Nephron (organoid): ENCODE measurements at regions not wholly inside any gene's neighbourhood (a gene's known extent, or its start where the extent isn't known, plus 50 kb on each side); places are given as distances from the start of the nearest gene placed in this dataset.
A peak's percentile ranks its signal among the peaks of the same experiment; 100 is the strongest.

Experiments used
- H3K27ac Mint-ChIP-seq, 3 experiments: 2 replicates each; pipeline ENCODE4 v1.8.0; 2020; ENCODE audit warnings: mixed read lengths in 3 of 3, mild to moderate bottlenecking in 2 of 3, moderate library complexity in 1 of 3
- H3K27me3 Mint-ChIP-seq: 2 replicates; pipeline ENCODE4 v1.8.0; 2021; ENCODE audit warnings: low read depth, mild to moderate bottlenecking, moderate library complexity, mixed read lengths
- H3K36me3 Mint-ChIP-seq: 2 replicates; pipeline ENCODE4 v1.8.0; 2020; ENCODE audit warnings: low read depth, mixed read lengths
- H3K4me1 Mint-ChIP-seq: 2 replicates; pipeline ENCODE4 v1.8.0; 2020; ENCODE audit warnings: mixed read lengths
- H3K4me3 Mint-ChIP-seq, 3 experiments: 2 replicates each; pipeline ENCODE4 v1.8.0; 2020; ENCODE audit warnings: mild to moderate bottlenecking in 3 of 3, mixed read lengths in 3 of 3, moderate library complexity in 2 of 3
- H3K9me3 Mint-ChIP-seq: 2 replicates; pipeline ENCODE4 v1.8.0; 2020; ENCODE audit warnings: mixed read lengths
- CTCF ChIP-seq, 3 experiments: fragments of 200-600 bp; sonication (generic); IDR thresholded peaks; one replicate each; pipeline ENCODE4 v1.5.0; 2021; ENCODE audit warnings: antibody characterized with exemption in 3 of 3; ENCODE audit not compliant: unreplicated experiment in 3 of 3

DNA sequence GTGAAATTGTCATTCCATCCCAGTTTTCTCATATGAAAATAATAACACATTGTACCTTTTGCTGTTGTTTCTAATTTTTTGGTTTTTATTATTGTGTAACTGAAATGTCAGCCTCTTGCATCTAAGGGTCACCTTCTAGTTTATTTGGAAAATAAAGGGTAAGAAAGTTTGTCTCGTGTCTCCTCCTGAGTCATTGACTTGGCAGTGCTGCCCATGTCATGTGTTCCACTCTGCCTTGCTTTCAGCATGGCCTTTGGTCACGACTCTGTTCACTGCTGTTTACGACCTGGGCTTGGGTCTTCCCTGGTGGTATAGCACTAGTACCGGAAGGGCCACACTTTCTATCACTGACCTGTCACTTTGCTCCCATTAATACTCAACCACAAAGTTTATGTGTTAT is 171.4 kb upstream of the RSPO3 start:
- H3K4me3 Mint-ChIP-seq: no peak overlapping the region
- H3K36me3 Mint-ChIP-seq: no peaks in the 10 kb centered on the region
- no peak for TF ChIP-seq CTCF (IDR thresholded peaks at IDR 0.05; ENCODE audit: unreplicated experiment in 3 of 3)
- H3K9me3 Mint-ChIP-seq: no peaks in the 10 kb centered on the region
- peaks cover 34% of the 10 kb centered on the region for H3K4me1 Mint-ChIP-seq
- H3K27me3 Mint-ChIP-seq: no peaks in the 10 kb centered on the region
- H3K27ac Mint-ChIP-seq: peak overlapping the region in 2 of 3 experiments; percentile 82 to 89

- H3K36me3 Mint-ChIP-seq: no peaks in the 10 kb centered on the region
- no peaks in the 10 kb centered on the region for H3K27me3 Mint-ChIP-seq
- peaks cover 20% of the 10 kb centered on the region for H3K4me1 Mint-ChIP-seq
- H3K9me3 Mint-ChIP-seq: no peaks in the 10 kb centered on the region
- H3K4me3 Mint-ChIP-seq: no peak overlapping the region
- TF ChIP-seq CTCF (IDR thresholded peaks at IDR 0.05; ENCODE audit: unreplicated experiment in 3 of 3): no peak
- H3K27ac Mint-ChIP-seq: no peak overlapping the region
Observed at GRCh38 chr6:126949786-126950185, 168.7 kb upstream of the RSPO3 start.

DNA sequence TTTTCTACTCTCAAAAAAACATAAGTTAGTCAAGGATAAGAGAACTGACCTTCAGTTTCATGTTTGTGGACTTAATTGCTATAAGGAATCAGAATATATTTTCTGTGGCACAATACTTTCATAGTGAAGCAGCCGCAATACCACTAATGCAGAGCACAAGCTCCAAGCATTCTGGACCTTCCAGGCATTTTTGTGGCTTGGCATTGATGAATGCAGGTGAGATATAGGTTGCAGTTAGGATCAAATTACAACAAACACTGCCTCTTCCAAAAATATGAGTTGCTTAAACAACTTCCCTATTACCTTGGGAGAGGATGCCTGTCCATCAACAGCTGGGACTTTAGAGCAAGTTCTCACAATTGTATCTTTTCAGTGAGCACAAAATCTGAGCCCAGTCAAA is 162.8 kb upstream of the RSPO3 start:
- no peak overlapping the region for H3K27ac Mint-ChIP-seq
- no peaks in the 10 kb centered on the region for H3K27me3 Mint-ChIP-seq
- no peak overlapping the region for H3K4me3 Mint-ChIP-seq
- H3K4me1 Mint-ChIP-seq: no peaks in the 10 kb centered on the region
- H3K9me3 Mint-ChIP-seq: no peaks in the 10 kb centered on the region
- H3K36me3 Mint-ChIP-seq: no peaks in the 10 kb centered on the region
- no peak for TF ChIP-seq CTCF (IDR thresholded peaks at IDR 0.05; ENCODE audit: unreplicated experiment in 3 of 3)

DNA sequence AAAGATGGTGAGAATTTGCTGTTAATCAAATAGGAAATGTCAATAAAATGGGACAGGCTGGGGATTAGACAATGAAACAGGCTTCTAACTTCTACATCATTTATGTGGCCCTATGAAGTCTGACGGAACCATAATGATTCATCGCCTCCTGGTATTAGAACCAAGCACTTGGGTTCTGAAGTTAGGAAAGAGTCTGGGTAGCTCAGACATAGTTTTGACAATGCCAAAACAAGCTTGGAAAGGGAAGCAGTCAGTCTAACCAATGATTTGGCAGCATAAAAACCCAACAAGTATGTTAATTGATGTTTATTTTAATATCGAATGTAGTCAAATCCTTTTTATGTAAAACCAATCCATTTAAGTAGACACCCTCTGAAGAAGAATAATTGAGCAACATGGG is 160.8 kb upstream of the RSPO3 start:
- Mint-ChIP-seq H3K9me3 (no peaks in the 10 kb centered on the region), H3K36me3 (no peaks in the 10 kb centered on the region), H3K4me3 (no peak overlapping the region), H3K4me1 (no peaks in the 10 kb centered on the region), H3K27ac (no peak overlapping the region), H3K27me3 (no peaks in the 10 kb centered on the region)
- no peak for TF ChIP-seq CTCF (IDR thresholded peaks at IDR 0.05; ENCODE audit: unreplicated experiment in 3 of 3)

- Mint-ChIP-seq H3K27me3 (no peaks in the 10 kb centered on the region), H3K4me1 (no peaks in the 10 kb centered on the region), H3K4me3 (no peak overlapping the region), H3K36me3 (no peaks in the 10 kb centered on the region), H3K9me3 (no peaks in the 10 kb centered on the region), H3K27ac (no peak overlapping the region)
- TF ChIP-seq CTCF (IDR thresholded peaks at IDR 0.05; ENCODE audit: unreplicated experiment in 3 of 3): no peak
Observed at GRCh38 chr6:126959765-126960164, 158.7 kb upstream of the RSPO3 start.

DNA sequence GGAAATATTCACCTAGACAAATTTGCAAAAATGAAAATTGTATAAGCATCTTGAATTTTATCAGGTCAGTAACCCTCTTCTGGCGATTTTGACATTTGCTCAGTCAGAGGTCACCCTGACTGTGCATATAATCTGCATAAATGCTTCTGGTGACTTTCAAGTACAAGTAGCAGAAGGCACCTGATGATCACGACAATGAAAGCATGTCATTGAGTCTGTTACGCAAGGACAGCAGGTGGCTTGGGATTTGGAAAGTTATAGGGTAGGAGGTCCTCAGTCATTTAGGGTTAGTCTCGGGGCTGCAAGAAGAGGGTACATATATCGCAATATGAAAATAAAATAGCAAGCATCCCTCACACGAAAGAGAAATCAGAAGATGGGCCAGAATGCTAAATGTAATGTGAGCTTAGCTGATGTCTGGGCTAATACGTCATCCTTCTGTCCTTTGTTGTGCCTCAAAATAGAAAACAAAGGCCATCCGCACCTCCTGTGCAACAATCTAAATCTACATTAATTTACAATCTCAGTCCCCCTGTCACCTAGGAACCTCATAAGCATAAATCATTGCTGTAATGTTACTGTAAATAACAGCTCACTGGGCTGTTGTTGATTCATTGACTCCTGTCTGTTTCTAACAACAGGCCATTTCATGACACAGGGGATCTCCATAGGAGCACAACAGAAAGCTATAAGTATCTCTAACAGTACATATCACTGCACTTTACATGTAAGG is 155.2 kb upstream of the RSPO3 start:
- H3K27me3 Mint-ChIP-seq: no peaks in the 10 kb centered on the region
- H3K4me3 Mint-ChIP-seq: no peak overlapping the region
- peaks cover 4% of the 10 kb centered on the region for H3K36me3 Mint-ChIP-seq
- no peak for TF ChIP-seq CTCF (IDR thresholded peaks at IDR 0.05; ENCODE audit: unreplicated experiment in 3 of 3)
- peaks cover 25% of the 10 kb centered on the region for H3K4me1 Mint-ChIP-seq
- peaks cover 3% of the 10 kb centered on the region for H3K9me3 Mint-ChIP-seq
- no peak overlapping the region for H3K27ac Mint-ChIP-seq
